Vagina (tissue), 2 donors: ENCODE measurements at regions not wholly inside any gene's neighbourhood (a gene's known extent, or its start where the extent isn't known, plus 50 kb on each side); places are given as distances from the start of the nearest gene placed in this dataset.

Experiments
- DNase-seq, 2 donors: peaks; one replicate each; pipeline ENCODE4 v3.0.0-alpha.2; 2017; ENCODE audit errors: extremely low spot score in 2 of 2
- H3K27ac ChIP-seq: fragments of 200-600 bp; sonication (generic); one replicate; pipeline ENCODE4 v1.5.1; 2019
- H3K27me3 ChIP-seq: fragments of 200-600 bp; sonication (generic); one replicate; pipeline ENCODE4 v1.5.1; 2019
- H3K36me3 ChIP-seq, 2 donors: fragments of 200-600 bp; sonication (generic); one replicate each; pipeline ENCODE4 v1.5.1; 2017 to 2019
- H3K4me1 ChIP-seq: fragments of 200-600 bp; sonication (generic); one replicate; pipeline ENCODE4 v1.5.1; 2019
- H3K4me3 ChIP-seq, 2 donors: fragments of 200-600 bp; sonication (generic); 1 replicate in 1 of 2; 2 replicates in 1 of 2; pipeline ENCODE4 v1.5.1; 2016 to 2019
- H3K9me3 ChIP-seq: fragments of 200-600 bp; sonication (generic); one replicate; pipeline ENCODE4 v1.5.1; 2019
- POLR2A ChIP-seq, 2 donors: fragments of 450-650 bp; IDR thresholded peaks; one replicate each; pipeline ENCODE4 v1.6.1; 2017; ENCODE audit warnings: antibody characterized with exemption in 2 of 2, mild to moderate bottlenecking in 2 of 2, moderate library complexity in 2 of 2
- POLR2AphosphoS5 ChIP-seq, 2 donors: sonication (generic); formaldehyde crosslinking; IDR thresholded peaks; one replicate each; pipeline ENCODE4 v1.9.0; 2017; ENCODE audit warnings: antibody characterized with exemption in 2 of 2, mild to moderate bottlenecking in 2 of 2, low read depth in 1 of 2; ENCODE audit not compliant: insufficient read depth in 1 of 2
- intact Hi-C: fragments of 100-400 bp; cut with DNase I; formaldehyde crosslinking; loops from one replicate; pipeline ENCODE4 v1.15.1; 2023
- TF ChIP-seq, protein P1 (sequence below), 3 experiments: fragments of 450-650 bp in 2 of 3; fragments of 200-600 bp in 1 of 3; sonication (generic) in 1 of 3; IDR thresholded peaks; one replicate each; pipeline ENCODE4 v1.5.1; 2017 to 2019; ENCODE audit warnings: antibody characterized with exemption in 3 of 3, mild to moderate bottlenecking in 2 of 3, moderate library complexity in 2 of 3

GRCh38 chr15:46344915-46345314 lies 710.1 kb downstream of the SQOR start:
- Histone ChIP-seq H3K9me3 (no peaks in the 10 kb centered on the region), H3K4me1 (no peaks in the 10 kb centered on the region), H3K36me3 (no peaks in the 10 kb centered on the region), H3K27me3 (no peaks in the 10 kb centered on the region), H3K4me3 (no peak overlapping the region), H3K27ac (no peak overlapping the region)
- DNase-seq, result no peak
- intact Hi-C loops, result no loop called here
- TF ChIP-seq, protein P1, sequence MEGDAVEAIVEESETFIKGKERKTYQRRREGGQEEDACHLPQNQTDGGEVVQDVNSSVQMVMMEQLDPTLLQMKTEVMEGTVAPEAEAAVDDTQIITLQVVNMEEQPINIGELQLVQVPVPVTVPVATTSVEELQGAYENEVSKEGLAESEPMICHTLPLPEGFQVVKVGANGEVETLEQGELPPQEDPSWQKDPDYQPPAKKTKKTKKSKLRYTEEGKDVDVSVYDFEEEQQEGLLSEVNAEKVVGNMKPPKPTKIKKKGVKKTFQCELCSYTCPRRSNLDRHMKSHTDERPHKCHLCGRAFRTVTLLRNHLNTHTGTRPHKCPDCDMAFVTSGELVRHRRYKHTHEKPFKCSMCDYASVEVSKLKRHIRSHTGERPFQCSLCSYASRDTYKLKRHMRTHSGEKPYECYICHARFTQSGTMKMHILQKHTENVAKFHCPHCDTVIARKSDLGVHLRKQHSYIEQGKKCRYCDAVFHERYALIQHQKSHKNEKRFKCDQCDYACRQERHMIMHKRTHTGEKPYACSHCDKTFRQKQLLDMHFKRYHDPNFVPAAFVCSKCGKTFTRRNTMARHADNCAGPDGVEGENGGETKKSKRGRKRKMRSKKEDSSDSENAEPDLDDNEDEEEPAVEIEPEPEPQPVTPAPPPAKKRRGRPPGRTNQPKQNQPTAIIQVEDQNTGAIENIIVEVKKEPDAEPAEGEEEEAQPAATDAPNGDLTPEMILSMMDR (IDR thresholded peaks at IDR 0.05), result no peak
- TF ChIP-seq POLR2AphosphoS5 (IDR thresholded peaks at IDR 0.05; ENCODE audit: insufficient read depth in 1 of 2, low read depth in 1 of 2), result no peak
- TF ChIP-seq POLR2A (IDR thresholded peaks at IDR 0.05), result no peak

DNA sequence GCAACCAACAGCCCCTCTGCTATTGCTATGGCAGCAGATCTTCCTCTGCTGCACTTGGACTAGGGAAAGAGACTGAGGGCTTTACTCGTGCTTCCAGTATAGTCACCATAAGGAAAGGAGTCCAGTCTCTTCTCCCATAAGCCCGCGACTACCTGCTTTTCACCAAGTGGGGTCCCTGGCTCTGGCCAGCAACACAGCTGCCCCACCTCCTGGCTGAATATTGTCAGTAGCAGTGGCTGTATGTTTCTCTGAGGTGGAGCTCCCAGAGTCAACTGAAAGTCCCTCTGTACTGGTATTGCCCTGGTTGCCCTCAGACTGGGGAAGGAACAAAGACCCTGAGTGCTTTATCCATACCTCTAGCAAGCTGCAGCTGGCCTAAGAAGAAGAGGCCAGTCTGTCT lies 719.6 kb downstream of the SQOR start:
- no peak overlapping the region for H3K4me3 ChIP-seq
- H3K36me3 ChIP-seq, result no peaks in the 10 kb centered on the region
- intact Hi-C loops, result no loop called here
- no peaks in the 10 kb centered on the region for H3K27me3 ChIP-seq
- H3K9me3 ChIP-seq, result no peaks in the 10 kb centered on the region
- TF ChIP-seq POLR2A (IDR thresholded peaks at IDR 0.05), result no peak
- TF ChIP-seq, protein P1 (IDR thresholded peaks at IDR 0.05), result no peak
- TF ChIP-seq POLR2AphosphoS5 (IDR thresholded peaks at IDR 0.05; ENCODE audit: insufficient read depth in 1 of 2, low read depth in 1 of 2), result no peak
- no peak overlapping the region for H3K27ac ChIP-seq
- DNase-seq, result no peak
- no peaks in the 10 kb centered on the region for H3K4me1 ChIP-seq

GRCh38 chr15:46365572-46365971 lies 730.7 kb downstream of the SQOR start:
- Histone ChIP-seq H3K4me3 (no peak overlapping the region), H3K36me3 (no peaks in the 10 kb centered on the region), H3K9me3 (no peaks in the 10 kb centered on the region), H3K4me1 (no peaks in the 10 kb centered on the region), H3K27me3 (no peaks in the 10 kb centered on the region), H3K27ac (no peak overlapping the region)
- intact Hi-C loops, result no loop called here
- no peak for DNase-seq
- TF ChIP-seq POLR2AphosphoS5 (IDR thresholded peaks at IDR 0.05; ENCODE audit: insufficient read depth in 1 of 2, low read depth in 1 of 2) (no peak), POLR2A (IDR thresholded peaks at IDR 0.05) (no peak)
- TF ChIP-seq, protein P1 (IDR thresholded peaks at IDR 0.05), result no peak

DNA sequence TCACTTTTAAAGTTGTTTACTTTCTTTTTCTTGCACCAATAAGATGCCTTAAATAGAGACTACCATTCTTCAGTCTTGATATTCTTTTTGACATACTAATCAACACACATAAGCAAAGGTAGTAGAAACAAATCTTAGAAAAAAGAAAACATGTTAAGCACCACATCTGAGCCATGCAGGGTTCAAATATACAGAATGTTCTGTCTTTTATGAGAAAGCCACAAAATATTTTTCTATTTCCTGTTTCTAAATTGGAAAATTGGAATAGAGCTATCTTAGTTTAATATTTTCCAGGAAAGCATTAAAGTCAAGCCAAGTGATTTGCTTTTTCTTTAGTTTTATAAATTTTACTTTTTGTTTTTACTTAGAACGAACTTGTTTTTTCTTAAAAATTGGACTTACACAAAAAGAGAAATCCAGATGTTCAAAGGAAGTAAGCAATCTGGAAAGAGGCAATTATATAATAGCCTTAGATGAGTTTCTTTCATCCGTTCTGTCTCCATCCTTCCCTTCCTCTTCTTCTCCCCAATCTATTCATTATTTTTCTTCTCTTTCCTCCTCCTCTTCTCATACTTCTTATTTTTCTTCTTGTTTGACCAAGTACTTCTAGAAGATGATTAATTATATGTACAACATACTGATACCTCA lies 731.7 kb downstream of the SQOR start:
- no peaks in the 10 kb centered on the region for H3K27me3 ChIP-seq
- H3K9me3 ChIP-seq, result no peaks in the 10 kb centered on the region
- no peaks in the 10 kb centered on the region for H3K36me3 ChIP-seq
- no peak overlapping the region for H3K4me3 ChIP-seq
- H3K27ac ChIP-seq, result no peak overlapping the region
- no peaks in the 10 kb centered on the region for H3K4me1 ChIP-seq
- no peak for DNase-seq
- no peak for TF ChIP-seq POLR2AphosphoS5 (IDR thresholded peaks at IDR 0.05; ENCODE audit: insufficient read depth in 1 of 2, low read depth in 1 of 2)
- TF ChIP-seq, protein P1 (IDR thresholded peaks at IDR 0.05), result no peak
- no peak for TF ChIP-seq POLR2A (IDR thresholded peaks at IDR 0.05)
- intact Hi-C loops, result no loop called here

DNA sequence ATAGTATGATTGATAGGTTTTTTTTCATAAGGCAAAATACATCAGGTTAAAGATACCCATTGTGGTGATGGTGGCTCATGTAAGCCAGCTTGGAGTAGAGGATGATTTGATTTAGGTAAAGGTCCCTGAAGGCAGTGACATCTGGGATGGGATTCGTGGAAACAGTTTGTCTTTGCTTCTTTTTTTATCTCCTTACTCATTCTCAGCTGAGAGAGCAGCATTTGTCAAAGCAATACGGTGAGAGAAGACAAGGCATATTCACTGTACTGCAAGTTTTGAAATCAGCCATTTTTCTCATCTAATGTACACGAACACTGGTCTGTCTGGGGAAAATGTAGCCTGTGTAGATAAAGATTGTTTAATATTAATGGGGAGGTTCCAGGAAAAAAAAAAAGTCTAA lies 749.1 kb downstream of the SQOR start:
- H3K27ac ChIP-seq, result no peak overlapping the region
- H3K9me3 ChIP-seq, result no peaks in the 10 kb centered on the region
- TF ChIP-seq POLR2AphosphoS5 (IDR thresholded peaks at IDR 0.05; ENCODE audit: insufficient read depth in 1 of 2, low read depth in 1 of 2) (no peak), POLR2A (IDR thresholded peaks at IDR 0.05) (no peak)
- TF ChIP-seq, protein P1 (IDR thresholded peaks at IDR 0.05), result no peak
- H3K36me3 ChIP-seq, result no peaks in the 10 kb centered on the region
- no peaks in the 10 kb centered on the region for H3K27me3 ChIP-seq
- no peak for DNase-seq
- no peaks in the 10 kb centered on the region for H3K4me1 ChIP-seq
- H3K4me3 ChIP-seq, result no peak overlapping the region
- intact Hi-C loops, result no loop called here
